ENCODE measurements at regions not wholly inside any gene's neighbourhood (a gene's known extent, or its start where the extent isn't known, plus 50 kb on each side); places are given as distances from the start of the nearest gene placed in this dataset.

DNA sequence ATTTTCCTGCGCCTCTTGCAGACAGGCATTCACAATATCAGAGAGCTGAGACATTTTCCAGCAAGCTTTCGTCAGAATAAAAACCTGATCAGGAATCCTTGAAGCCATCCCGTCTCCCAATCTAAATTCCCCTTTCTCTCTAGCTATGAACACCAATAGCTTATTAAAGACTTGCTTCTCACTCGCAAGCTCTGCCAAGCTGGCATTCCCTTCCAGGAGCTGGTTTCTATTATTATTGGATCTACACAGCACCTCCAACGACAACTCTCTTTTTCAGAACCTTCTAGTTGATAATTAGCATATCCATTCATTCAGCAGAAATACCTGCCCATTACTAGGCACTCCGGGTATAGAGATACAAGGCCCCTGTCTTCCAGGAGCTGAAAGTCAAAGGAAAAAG, 350.3 kb downstream of the MTX2 start:
- no peak for DNase-seq

GRCh38 chr2:176621350-176621749, 352.1 kb downstream of the MTX2 start:
- DNase-seq = no peak

- DNase-seq = no peak
Observed at GRCh38 chr2:176622792-176623191, 353.6 kb downstream of the MTX2 start.

GRCh38 chr2:176626796-176627195, 357.6 kb downstream of the MTX2 start:
- DNase-seq = peak; percentile 4

- DNase-seq = no peak
Observed at GRCh38 chr2:176628438-176628837, 359.2 kb downstream of the MTX2 start.

- no peak for DNase-seq
Observed at GRCh38 chr2:176633754-176634153, 364.5 kb downstream of the MTX2 start.

- no peak for DNase-seq
Observed at GRCh38 chr2:176636401-176636800, 367.2 kb downstream of the MTX2 start.

- no peak for DNase-seq
Observed at GRCh38 chr2:176637142-176637485, 367.9 kb downstream of the MTX2 start.

DNA sequence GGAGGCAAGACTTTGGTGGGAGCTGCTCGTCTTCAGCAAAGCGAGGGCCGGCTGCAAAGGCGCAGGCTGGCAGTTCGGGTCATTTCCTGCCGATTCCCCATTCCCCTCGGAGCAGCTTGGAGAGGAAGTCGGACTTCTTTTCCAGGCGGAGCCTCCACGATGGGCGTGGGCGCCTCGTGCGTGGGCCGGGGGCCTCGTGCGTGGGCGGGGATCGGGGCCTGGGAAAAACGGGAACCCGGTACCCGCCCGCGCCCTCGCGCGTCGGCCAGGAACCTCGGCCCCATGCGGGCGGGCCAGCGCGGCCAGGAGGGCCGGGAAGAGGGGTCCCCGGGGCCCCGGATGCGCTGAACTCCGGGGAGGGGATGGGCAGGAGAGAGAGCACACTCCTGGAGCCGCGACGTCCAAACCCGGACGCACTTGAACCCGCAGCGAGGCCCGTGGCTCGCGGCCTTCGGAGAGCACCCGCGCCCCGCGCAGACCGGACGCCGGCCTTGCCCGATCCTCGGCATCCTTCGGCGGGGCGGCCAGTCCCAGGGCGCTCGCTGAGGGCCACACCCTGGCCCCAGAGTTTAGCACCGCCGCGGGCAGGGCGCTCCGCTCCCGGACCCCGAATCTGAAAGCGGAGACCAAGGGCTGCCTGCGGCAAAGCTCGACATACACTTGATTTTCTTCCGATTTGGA, 368.4 kb downstream of the MTX2 start:
- peak; percentile 5 for DNase-seq

DNA sequence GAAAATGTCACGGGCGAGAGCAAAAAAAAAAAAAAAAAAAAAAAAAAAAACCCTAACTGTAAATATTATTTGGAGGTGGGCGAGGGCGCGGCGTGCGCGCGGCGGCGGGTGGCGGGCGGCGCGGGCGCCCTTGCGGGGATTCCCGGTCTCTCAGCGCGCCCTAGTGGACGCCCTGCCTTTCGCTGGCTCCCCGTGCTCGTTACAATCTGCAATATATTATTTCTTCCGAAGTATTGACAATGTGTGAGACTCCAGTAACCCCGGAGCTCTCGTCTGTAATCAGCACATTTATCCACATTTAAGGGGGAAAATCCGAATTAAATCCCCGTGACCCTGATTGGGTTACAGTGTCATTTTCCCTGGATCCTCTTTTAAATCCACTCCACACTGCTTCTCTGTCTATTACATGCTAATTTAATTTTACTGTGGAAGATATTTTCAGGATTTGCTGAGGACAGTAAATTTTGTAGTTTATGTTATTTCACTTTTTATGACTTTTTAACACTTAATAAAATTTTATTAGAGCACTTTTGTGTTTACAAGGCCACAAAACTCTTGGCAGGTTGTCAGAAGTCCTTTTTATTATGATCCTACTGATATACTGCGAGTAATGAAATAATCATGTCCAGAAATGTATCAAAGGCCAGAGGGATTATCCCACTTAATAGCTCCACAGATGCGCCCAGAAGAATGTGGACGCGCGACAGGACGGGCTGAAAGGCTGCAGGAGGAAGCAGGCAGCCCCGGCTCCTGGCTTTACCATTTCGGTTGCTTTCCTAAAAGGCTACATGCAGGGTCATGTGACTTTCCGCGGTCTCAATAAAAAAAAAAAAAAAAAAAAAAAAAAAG, 369.1 kb downstream of the MTX2 start:
- peak; percentile 73 for DNase-seq

DNA sequence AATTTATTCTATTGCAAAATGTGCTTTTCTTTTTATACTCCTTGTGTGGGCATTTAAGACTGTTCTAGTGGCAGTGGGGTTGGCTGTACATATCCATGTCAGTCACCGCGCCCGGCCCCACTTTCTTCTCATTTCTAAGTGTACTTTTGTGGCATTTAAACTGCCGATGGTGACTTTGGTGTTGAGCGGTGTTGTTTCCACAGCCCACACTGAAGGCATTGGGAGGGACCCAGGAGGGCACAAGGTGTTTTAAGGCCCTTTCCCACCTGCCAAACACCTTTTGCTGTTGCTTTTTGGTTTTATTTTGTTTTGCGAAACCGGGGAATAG, 369.7 kb downstream of the MTX2 start:
- DNase-seq = no peak

- no peak for DNase-seq
Observed at GRCh38 chr2:176639671-176640070, 370.4 kb downstream of the MTX2 start.

GRCh38 chr2:176641436-176641835, 372.2 kb downstream of the MTX2 start:
- no peak for DNase-seq

DNA sequence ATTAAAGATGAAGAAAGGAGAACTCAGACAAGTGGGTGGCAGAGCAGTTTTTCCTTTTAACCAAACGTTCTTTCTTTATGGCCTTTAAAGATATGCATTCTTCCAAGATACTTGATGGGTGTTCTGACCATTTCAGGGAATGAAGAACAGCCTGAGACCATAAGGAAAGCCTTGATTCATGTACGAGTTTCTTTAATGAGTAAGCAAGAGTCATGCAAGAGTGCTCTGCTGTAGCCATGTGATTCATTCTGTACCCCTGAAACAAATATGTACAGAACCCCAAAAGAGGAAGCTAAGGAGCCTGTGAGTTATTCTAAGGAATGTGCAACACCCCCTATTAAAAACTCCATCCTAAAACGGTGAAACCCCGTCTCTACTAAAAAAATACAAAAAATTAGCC, 372.8 kb downstream of the MTX2 start:
- DNase-seq = no peak

GRCh38 chr2:176643646-176644045, 374.4 kb downstream of the MTX2 start:
- DNase-seq = no peak

GRCh38 chr2:176645494-176645893, 376.3 kb downstream of the MTX2 start:
- DNase-seq = no peak

DNA sequence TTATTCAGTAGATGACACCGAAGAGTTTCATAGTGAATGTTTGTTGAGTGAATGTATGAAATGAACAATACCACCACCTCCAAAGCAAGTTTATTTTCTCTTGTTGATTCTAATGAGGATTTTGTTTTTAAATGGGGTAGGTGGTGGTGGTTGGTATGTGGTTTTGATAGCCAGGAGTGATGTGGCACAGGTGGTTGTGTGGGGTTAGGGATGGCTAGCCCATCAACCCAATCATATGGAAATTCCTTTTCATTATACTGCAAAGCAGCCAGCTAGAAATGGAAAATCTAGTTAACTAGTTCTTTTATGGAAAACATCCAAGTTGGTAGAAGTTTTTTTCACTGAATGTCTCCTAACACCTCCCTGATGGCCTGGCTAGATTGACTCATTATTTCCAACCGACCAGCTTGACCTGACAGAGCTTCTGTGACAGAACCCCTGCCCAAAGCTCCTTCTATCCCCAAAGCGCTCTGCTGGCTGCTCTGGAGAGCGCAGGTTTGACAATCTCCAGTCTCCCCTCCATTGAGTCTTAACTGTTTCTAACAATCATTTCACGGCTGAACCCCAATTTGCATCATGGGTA, 376.9 kb downstream of the MTX2 start:
- no peak for DNase-seq

DNA sequence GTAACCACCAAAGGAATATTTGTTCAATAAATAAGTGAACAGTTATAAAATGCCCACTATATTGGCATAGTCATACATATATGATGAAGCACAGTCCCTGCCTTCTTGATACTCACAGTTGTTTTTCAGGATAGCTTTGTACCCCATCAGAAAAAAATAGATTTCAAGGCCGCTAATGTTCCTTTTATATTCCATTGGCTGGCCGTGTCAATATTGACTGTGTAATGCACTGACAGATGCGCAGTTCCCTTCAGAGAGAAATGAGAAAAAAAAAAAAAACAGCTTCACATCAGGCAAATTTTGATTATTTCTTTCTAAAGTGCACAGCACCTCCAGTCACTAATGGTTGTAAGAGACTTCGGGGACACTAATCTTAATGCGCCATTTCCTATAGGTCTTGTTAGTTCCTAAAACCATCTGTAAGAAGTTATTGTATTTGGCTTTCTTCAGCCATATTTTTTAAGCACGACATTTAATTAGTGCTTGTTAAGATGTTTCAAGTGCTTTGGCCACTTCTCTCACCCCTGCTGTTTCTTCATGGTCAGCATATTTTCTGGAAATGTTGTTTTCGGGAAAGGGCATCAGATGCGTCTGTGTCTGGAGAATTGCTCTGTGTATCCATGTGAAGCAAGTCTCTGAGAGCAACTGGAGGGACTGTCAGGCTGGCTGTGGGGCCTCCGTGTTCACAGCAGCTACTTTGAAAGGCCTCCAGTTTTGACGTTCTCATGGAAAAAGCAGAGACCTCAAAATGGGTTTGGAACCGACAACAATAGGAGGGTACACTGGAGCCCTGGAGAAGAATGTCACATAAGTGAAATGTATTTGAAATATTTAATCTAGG, 378.3 kb downstream of the MTX2 start:
- no peak for DNase-seq

- DNase-seq = no peak
Observed at GRCh38 chr2:176648700-176649297, 379.6 kb downstream of the MTX2 start.

DNA sequence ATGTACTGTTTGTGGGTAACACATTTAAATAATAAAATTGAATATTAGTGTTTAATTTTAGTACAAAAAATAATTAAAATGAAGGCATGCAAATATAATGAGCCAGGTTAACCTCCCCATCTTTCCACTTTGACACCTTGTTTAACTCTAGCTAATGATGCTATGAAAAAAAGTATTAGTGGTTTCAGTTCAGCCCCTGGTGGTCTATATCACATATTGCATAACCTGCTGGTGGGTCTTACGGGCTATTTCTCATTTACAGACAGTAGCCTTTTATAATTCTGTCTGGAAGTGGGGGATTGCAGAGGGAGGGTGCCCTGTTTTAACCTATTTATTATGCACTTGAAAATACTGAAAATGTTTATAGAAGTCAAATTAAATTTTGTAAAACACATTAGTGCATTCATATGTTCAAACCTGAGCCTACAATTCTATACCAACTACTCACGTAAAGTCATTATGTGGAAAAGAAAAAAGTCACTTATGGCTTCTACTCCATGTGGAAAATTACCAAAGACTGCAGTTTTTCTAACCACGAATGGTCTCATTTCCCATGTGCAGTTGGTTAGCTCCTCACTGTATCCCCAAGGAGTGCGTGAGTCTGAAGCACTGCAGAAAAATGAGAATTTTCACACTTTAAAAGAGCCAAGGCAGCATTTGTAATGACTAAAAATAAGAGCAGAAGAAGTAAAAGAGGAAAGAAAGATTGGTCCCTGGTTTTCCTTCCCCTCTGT, 381.0 kb downstream of the MTX2 start:
- DNase-seq = peak; percentile 16

DNA sequence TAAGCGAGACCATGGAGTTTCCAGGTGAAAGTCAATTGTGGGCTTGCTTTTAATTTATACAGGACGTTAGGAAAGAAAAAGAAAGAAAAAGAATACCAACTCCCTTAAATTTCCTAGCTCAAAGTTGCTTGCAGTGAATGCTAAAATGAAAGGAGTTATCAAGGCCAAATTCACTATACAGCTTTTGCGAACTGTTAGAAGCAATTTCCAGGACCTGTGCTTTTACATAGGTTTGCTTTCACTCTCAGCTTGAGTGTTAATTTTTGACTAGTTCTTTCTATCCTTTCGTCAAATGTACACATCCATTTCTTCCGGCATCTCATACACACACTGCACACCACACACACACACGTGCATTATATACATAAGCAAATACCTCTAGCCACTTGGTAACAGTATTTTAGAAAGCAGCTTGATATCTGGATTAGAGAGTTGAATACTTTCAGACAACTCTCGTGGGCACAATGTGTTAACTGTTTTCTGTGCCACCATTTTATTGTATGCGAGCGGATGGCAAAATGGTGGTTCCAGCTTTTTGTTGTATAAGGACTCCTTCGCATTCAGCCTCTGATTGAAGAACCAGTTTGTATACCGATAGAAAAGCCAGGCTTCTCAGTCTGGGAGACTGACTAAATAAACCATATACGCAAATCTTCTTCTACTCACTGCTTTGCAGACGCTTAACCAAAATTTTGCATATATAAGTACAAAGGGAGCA, 381.8 kb downstream of the MTX2 start:
- DNase-seq = no peak

Measured in hematopoietic multipotent progenitor cell treated with erythropoietin and hydrocortisone succinate and interleukin-3 and kit ligand, for 4 days (in vitro differentiated cells).